GM19324 (cell line): ENCODE measurements at regions not wholly inside any gene's neighbourhood (a gene's known extent, or its start where the extent isn't known, plus 50 kb on each side); places are given as distances from the start of the nearest gene placed in this dataset.

Experiments
- ATAC-seq: cut with Tn5 transposase; IDR thresholded peaks from one replicate; pipeline ENCODE4 v1.9.1; 2021; ENCODE audit warnings: mild to moderate bottlenecking, moderate library complexity; ENCODE audit not compliant: unreplicated experiment, low FRiP score

DNA sequence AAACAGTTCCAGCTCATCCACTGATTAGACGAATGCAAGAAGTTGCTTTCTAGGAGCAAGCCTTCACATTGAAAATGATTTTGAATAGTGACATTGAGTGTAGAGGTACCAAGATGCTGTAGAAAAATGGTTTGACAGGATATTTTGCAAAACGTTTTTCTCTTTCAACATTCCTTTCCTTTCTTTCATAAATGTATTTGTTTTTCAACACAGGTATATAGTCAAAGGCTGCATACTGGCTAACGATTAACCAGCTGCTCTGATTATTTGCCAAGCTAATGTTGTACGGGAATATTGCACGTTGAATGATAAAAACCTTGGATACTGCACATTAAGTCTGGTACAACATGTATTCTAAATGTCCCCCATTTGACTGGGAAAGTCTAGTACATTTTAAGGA, 78.8 kb upstream of the TENT5A start:
- no peak for ATAC-seq

DNA sequence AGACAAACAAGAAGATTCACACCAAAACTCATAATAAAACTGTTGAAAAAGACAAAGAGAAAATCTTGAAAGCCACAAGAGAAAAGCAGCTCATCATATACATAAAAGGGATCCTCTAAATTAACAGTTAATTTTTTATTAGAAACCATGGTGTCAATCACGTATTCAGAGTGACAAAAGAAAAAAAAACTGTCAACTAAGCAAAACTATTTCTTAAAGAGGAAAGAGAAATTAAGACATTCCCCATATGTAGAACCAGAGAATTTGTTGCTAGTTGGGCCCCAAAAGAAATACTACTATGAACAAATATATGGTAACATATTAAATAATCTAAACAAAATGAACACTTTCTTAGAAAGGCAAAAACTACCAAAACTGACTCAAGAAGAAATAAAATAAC, 74.3 kb upstream of the TENT5A start:
- no peak for ATAC-seq

DNA sequence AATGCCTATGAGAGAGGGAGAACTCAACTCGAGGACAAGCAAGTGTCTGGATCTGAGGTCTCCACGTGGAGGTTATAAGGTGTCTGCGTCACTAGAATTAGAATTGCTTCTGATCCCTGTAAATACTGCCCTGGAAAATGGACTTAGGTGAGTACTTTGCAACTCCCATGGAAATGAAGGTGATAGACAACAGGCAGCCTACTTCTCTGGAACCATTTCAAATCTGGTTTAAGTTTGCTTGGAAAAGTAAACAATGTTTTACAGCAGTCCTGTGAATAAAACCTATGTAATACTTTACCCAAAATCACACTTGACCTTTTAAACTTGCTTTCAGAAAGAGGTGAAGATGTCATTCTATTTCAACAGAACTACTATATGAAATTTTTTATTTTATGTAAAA, 70.1 kb upstream of the TENT5A start:
- no peak for ATAC-seq

DNA sequence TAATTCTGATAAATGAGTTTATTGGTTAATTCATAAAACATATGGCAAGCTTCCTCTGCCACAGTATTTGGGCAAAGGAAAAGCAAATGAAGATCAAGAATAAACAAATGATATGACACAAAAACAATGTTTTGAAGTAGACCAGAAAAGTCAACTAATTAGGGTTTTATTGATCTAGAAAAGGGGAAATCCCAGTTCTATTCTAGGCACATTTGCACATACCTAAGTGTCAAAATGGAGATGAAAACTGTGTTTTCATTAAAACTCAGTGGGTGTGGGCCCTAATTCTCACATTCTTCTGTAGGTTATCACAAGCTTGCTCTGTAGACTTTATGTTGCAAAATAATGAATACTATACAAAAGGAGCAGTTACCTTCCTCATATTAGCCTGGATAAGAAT, 69.0 kb upstream of the TENT5A start:
- no peak for ATAC-seq

DNA sequence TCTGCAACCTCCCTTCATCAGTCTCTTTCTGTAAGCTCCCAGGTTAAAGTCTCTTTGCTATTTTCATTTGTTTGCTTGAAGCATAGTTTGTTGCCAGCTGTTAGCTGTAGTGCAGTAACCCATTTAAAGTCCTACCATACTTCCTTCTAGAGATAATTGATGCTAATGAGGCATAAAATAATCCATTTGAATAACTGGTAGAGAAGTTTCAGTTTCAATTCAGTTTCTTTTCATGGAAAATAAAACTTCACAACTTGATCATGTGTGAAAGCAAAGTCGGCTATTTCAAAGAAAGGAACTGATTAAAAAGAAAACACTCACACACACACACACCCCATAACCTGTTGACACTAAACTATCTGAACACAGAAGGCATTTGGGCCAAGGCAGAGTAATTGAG, 68.5 kb upstream of the TENT5A start:
- peak; percentile 66 for ATAC-seq

DNA sequence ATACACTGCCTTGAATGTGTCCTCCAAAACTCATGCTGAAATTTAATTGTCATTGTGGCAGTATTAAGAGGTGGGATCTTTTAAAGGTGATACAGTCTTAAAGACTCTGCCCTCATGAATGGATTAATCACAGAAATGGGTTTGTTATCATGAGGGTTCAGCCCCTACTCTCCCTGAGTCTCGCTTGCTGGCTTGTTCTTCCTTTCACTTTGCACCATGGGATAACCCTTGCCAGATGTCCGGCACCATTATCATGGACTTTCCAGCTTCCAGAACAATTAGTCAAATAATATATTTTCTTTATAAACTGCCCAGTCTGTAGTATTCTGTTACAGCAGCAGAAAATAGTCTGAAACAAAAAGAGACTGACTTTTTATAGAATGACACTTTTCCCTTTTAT, 67.9 kb upstream of the TENT5A start:
- no peak for ATAC-seq

DNA sequence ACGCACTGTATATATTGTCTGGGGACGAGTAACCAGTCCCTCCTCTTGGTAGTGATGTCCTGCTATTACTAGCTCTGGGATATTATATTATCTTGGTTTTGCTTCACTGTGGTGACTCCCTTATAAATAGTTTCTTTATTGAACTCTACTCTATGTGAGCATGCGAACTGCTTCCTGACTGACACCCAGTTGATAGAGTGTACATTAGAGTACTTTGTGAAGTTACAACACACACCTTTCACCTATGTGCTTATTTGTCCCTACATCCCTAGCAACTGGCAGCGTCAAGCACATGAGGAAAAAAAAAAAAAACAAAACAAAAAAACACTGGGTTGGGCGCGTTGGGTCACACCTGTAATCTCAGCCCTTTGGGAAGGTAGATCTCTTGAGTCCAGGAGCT, 67.3 kb upstream of the TENT5A start:
- ATAC-seq, result no peak

DNA sequence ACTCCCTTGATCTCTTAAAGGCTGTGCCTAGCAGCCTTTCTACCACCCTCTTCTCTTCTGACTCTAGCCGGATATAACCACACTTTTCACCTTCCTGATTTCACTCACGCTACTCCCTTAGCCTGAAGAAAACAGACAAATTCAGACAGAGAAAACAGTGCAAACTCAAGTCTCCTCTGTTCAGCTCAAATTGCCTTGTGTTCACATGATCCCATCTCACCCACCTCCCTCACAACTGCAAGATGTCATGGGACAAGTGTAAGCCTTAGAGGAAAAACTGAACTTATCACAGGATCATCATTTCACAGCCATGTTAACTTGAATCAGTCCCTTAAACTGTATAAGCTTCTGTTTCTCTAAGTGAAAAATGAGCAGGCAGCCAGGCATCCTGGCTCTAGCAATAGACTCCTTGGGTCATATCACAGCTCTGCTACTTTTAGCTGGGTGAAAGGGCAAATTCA, 66.5 kb upstream of the TENT5A start:
- ATAC-seq, result no peak

DNA sequence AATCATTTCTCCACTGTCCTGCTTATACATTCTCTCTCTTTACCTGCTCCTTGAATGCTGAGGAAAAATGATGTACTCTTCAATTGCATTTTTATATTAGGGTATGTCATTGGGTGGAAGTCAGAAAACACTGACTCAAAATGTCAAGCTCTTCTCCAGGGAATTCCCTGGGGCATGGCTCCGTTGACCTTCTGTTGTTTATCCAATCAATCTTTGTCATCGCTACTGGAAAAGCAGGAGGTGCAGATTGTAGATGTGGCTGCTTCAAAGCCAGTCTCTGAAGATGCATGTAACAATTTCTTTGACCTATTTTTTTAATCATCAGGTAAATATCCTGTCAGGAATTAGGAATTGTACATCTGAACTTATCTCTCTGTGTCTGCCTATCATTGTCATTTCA, 63.9 kb upstream of the TENT5A start:
- no peak for ATAC-seq

DNA sequence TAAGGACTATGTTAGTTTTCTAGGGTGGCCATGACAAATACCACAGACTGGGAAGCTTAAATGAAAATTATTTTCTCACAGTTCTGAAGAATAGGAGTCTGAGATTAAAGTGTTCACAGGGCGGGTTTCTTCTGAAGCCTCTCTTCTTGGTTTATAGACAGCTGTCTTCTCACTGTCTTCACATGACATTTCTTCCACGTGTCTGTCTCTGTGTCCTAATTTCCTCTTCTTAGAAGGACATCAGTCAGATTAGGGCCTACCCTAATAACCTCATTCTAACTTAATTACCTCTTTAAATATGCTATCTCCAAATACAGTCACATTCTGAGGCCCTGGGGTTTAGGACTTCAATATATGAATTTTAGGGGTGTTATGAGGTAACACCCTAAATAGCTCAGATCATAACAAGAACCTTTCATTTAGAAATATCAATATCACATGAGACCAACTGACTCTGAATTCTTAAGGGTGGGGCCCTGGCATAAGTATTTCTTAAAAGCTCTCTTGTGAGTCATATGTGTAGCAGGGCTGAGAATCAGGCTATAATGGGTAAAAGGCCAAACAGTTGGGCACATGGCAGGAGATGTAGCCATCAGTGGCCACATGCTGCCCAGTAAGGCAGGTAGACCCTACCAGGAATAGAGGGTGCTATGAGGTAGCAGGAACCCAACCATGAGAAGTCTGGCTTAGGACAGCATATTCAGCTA, 62.0 kb upstream of the TENT5A start:
- no peak for ATAC-seq

DNA sequence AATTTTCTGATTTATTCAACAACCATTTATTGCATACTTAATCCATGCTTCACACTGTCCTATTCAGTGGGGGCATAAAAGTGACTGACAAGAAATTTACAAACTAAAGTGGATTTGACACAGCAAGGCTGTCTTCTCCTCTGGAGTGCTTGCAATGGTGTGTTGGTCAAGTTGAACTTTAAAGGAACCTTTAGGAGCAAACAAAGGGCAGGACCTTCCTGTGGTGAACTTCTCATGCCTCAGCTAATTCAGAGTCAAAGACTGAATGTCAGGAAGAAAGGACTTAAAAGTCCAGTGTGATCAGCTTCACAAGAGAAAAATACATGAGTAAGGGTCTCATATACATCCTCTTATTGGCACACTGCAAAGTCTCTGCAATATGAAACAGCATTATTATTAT, 60.8 kb upstream of the TENT5A start:
- no peak for ATAC-seq

DNA sequence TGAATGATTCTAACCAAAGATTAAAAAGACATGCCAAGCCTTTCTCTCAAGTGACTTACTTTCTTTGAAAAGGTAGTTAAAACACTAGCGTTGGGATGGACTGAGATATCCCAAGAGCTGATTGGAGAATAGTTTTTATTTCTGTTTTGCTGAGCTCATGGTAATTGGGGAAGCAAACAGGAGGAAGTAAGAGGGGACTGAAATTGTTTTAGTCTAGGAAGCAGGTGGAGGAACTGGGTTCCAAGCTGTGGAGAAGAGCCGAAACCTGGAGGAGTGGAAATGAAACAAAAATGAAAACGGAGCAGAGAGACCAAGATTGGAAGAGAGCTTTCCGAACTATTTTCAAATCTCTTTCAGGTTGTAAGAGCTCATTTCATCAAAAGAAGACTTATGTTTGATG, 59.9 kb upstream of the TENT5A start:
- no peak for ATAC-seq

DNA sequence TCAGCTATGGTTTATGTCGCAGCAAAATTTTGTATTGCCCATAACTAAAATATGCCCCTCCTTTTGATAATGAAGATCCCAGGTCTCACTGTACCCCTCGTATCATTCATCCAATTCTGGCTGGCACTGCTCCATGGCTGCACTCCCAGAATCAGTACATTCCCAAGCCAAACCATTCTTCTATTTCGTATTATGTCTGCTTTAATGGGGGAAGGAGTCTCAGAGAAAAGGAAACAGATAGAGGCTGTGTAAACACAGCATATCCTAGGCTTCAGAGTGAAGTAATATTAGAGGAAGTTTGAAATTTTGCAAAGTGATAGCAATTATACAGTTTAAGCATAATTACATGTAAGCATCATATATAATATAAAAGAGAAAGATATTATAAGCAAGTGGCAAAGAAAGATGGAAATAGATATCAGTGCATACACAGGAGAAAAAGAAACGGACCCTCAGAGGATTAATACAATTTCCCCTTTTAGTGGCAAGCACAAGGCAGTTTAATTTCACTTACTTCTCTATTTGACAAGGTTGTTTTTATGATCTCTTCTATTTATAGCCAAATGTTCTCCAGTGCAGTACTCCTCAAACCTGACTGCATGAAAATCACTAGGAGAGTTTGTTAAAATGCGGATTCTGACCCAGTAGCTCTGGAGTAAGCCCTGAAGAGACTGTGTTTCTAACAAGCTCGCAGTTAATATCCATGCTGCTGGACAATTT, 56.5 kb upstream of the TENT5A start:
- no peak for ATAC-seq

DNA sequence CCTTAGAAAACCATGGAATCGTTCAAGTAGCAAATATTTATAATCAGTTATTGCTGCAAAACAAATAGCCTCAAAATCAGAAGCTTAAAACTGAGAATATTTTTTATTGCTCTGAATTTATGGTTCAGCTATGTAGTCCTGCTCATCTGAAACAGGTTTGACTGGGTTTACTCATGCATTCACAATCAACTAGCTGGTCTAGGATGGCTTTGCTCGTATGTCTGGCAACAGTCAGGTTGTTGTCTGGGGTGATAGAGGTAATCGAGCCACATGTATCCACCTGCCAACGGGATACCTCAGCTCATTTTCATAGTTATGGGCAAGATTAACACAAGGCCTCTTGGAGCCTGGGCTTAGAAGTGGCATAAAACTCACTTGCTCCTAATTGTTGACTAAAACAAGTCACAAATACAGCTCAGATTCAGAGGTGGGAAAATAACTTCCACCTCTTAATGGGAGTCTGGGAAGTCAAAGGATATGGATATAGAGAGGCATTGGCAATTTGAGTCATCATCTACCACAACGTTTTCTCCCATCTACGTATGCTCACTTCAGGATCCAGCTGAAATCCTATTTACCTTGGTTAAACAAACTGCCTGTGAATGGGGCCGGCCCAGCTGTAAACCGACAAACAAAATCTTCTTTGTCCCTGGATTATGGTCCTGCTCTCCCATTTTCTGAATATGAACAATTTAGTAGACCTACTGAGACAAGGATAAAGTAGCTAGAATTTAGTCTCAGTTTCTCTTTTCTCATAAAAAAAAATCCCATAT, 54.5 kb upstream of the TENT5A start:
- ATAC-seq, result no peak

DNA sequence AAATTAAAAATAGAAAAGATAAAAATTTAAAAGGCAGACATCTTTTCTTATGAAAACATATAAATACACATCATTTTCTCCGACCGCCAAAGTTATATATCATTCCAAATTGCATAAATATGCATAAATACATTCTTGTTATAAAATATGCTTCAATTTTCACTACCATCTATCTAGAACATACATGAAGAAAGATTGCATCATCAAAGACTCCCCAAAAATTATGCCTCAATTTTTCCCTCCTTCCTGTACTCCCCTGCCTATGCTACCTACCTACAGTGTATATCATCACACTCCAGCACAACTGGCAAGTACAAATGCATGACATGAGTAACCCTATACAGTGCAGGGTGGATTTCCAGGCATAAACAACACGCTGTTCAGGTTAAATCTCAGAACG, 49.9 kb upstream of the TENT5A start:
- no peak for ATAC-seq
